ENCODE measurements at regions not wholly inside any gene's neighbourhood (a gene's known extent, or its start where the extent isn't known, plus 50 kb on each side); places are given as distances from the start of the nearest gene placed in this dataset.

GRCh38 chr5:68033961-68034571, 181.5 kb upstream of the PIK3R1 start:
- no peak overlapping the region for H3K27ac ChIP-seq (ENCODE audit: low read length)
- no peaks in the 10 kb centered on the region for H3K9me2 ChIP-seq (replicated peaks; ENCODE audit: insufficient read depth, low read length)
- no peaks in the 10 kb centered on the region for H4K20me1 ChIP-seq (ENCODE audit: insufficient read depth, low read depth, low read length)

GRCh38 chr5:68033029-68033428, 182.5 kb upstream of the PIK3R1 start:
- no peak overlapping the region for H3K4me2 ChIP-seq (ENCODE audit: low read depth, low read length, poor library complexity, severe bottlenecking)
- H4K20me1 ChIP-seq (ENCODE audit: insufficient read depth, low read depth, low read length): no peaks in the 10 kb centered on the region
- H3K27me3 ChIP-seq (ENCODE audit: low read length): no peaks in the 10 kb centered on the region
- no peak overlapping the region for H2AFZ ChIP-seq (ENCODE audit: low read length)
- no peak overlapping the region for H3K4me3 ChIP-seq (ENCODE audit: low read length)
- H3K9ac ChIP-seq (ENCODE audit: low read length): no peak overlapping the region
- H3K9me2 ChIP-seq (replicated peaks; ENCODE audit: insufficient read depth, low read length): no peaks in the 10 kb centered on the region
- no peaks in the 10 kb centered on the region for H3K9me3 ChIP-seq (ENCODE audit: low read length)
- no peak for DNase-seq
- no peaks in the 10 kb centered on the region for H3K79me2 ChIP-seq (ENCODE audit: low read length)
- H3K36me3 ChIP-seq (ENCODE audit: insufficient read depth, low read length): no peaks in the 10 kb centered on the region
- H3K27ac ChIP-seq (ENCODE audit: low read length): no peak overlapping the region
- no peaks in the 10 kb centered on the region for H3K4me1 ChIP-seq (ENCODE audit: low read length)

More at GRCh38 chr5:68033961-68034571, 181.5 kb upstream of the PIK3R1 start:
- Histone ChIP-seq H2AFZ (ENCODE audit: low read length) (no peak overlapping the region), H3K9ac (ENCODE audit: low read length) (no peak overlapping the region), H3K9me3 (ENCODE audit: low read length) (no peaks in the 10 kb centered on the region), H3K27me3 (ENCODE audit: low read length) (no peaks in the 10 kb centered on the region), H3K36me3 (ENCODE audit: insufficient read depth, low read length) (no peaks in the 10 kb centered on the region), H3K4me1 (ENCODE audit: low read length) (no peaks in the 10 kb centered on the region), H3K79me2 (ENCODE audit: low read length) (no peaks in the 10 kb centered on the region), H3K4me3 (ENCODE audit: low read length) (no peak overlapping the region), H3K4me2 (ENCODE audit: low read depth, low read length, poor library complexity, severe bottlenecking) (no peak overlapping the region)
- no peak for DNase-seq

GRCh38 chr5:68032216-68032762, 183.3 kb upstream of the PIK3R1 start:
- Histone ChIP-seq H3K9me2 (replicated peaks; ENCODE audit: insufficient read depth, low read length) (no peaks in the 10 kb centered on the region), H3K4me2 (ENCODE audit: low read depth, low read length, poor library complexity, severe bottlenecking) (no peak overlapping the region), H2AFZ (ENCODE audit: low read length) (no peak overlapping the region), H3K27me3 (ENCODE audit: low read length) (no peaks in the 10 kb centered on the region), H3K79me2 (ENCODE audit: low read length) (no peaks in the 10 kb centered on the region), H3K9me3 (ENCODE audit: low read length) (no peaks in the 10 kb centered on the region), H3K36me3 (ENCODE audit: insufficient read depth, low read length) (no peaks in the 10 kb centered on the region), H3K4me3 (ENCODE audit: low read length) (no peak overlapping the region), H4K20me1 (ENCODE audit: insufficient read depth, low read depth, low read length) (no peaks in the 10 kb centered on the region), H3K27ac (ENCODE audit: low read length) (no peak overlapping the region), H3K9ac (ENCODE audit: low read length) (no peak overlapping the region), H3K4me1 (ENCODE audit: low read length) (no peaks in the 10 kb centered on the region)
- no peak for DNase-seq

GRCh38 chr5:68028131-68028727, 187.3 kb upstream of the PIK3R1 start:
- H3K27me3 ChIP-seq (ENCODE audit: low read length): no peaks in the 10 kb centered on the region
- no peak for DNase-seq
- H4K20me1 ChIP-seq (ENCODE audit: insufficient read depth, low read depth, low read length): no peaks in the 10 kb centered on the region
- H3K4me3 ChIP-seq (ENCODE audit: low read length): no peak overlapping the region
- no peaks in the 10 kb centered on the region for H3K9me2 ChIP-seq (replicated peaks; ENCODE audit: insufficient read depth, low read length)
- no peak overlapping the region for H3K4me2 ChIP-seq (ENCODE audit: low read depth, low read length, poor library complexity, severe bottlenecking)
- H2AFZ ChIP-seq (ENCODE audit: low read length): no peak overlapping the region
- no peak overlapping the region for H3K27ac ChIP-seq (ENCODE audit: low read length)
- H3K9ac ChIP-seq (ENCODE audit: low read length): no peak overlapping the region
- no peaks in the 10 kb centered on the region for H3K4me1 ChIP-seq (ENCODE audit: low read length)
- no peaks in the 10 kb centered on the region for H3K79me2 ChIP-seq (ENCODE audit: low read length)
- H3K9me3 ChIP-seq (ENCODE audit: low read length): no peaks in the 10 kb centered on the region
- no peaks in the 10 kb centered on the region for H3K36me3 ChIP-seq (ENCODE audit: insufficient read depth, low read length)

GRCh38 chr5:68027519-68027918, 188.0 kb upstream of the PIK3R1 start:
- Histone ChIP-seq H3K4me1 (ENCODE audit: low read length) (no peaks in the 10 kb centered on the region), H3K9ac (ENCODE audit: low read length) (no peak overlapping the region), H3K27me3 (ENCODE audit: low read length) (no peaks in the 10 kb centered on the region), H3K4me2 (ENCODE audit: low read depth, low read length, poor library complexity, severe bottlenecking) (no peak overlapping the region), H3K9me2 (replicated peaks; ENCODE audit: insufficient read depth, low read length) (no peaks in the 10 kb centered on the region), H3K36me3 (ENCODE audit: insufficient read depth, low read length) (no peaks in the 10 kb centered on the region), H3K79me2 (ENCODE audit: low read length) (no peaks in the 10 kb centered on the region), H3K27ac (ENCODE audit: low read length) (no peak overlapping the region), H4K20me1 (ENCODE audit: insufficient read depth, low read depth, low read length) (no peaks in the 10 kb centered on the region), H2AFZ (ENCODE audit: low read length) (no peak overlapping the region), H3K4me3 (ENCODE audit: low read length) (no peak overlapping the region), H3K9me3 (ENCODE audit: low read length) (no peaks in the 10 kb centered on the region)
- DNase-seq: no peak

- no peaks in the 10 kb centered on the region for H3K4me1 ChIP-seq (ENCODE audit: low read length)
- DNase-seq: no peak
- H3K4me3 ChIP-seq (ENCODE audit: low read length): no peak overlapping the region
- no peak overlapping the region for H3K27ac ChIP-seq (ENCODE audit: low read length)
- no peak overlapping the region for H2AFZ ChIP-seq (ENCODE audit: low read length)
- H4K20me1 ChIP-seq (ENCODE audit: insufficient read depth, low read depth, low read length): no peaks in the 10 kb centered on the region
- H3K9me3 ChIP-seq (ENCODE audit: low read length): no peaks in the 10 kb centered on the region
- no peak overlapping the region for H3K4me2 ChIP-seq (ENCODE audit: low read depth, low read length, poor library complexity, severe bottlenecking)
- no peaks in the 10 kb centered on the region for H3K9me2 ChIP-seq (replicated peaks; ENCODE audit: insufficient read depth, low read length)
- no peaks in the 10 kb centered on the region for H3K36me3 ChIP-seq (ENCODE audit: insufficient read depth, low read length)
- H3K9ac ChIP-seq (ENCODE audit: low read length): no peak overlapping the region
- H3K27me3 ChIP-seq (ENCODE audit: low read length): no peaks in the 10 kb centered on the region
- no peaks in the 10 kb centered on the region for H3K79me2 ChIP-seq (ENCODE audit: low read length)
Measured at GRCh38 chr5:68026092-68026885, 189.3 kb upstream of the PIK3R1 start.

GRCh38 chr5:68024426-68024825, 191.1 kb upstream of the PIK3R1 start:
- Histone ChIP-seq H3K9ac (ENCODE audit: low read length) (no peak overlapping the region), H3K36me3 (ENCODE audit: insufficient read depth, low read length) (no peaks in the 10 kb centered on the region), H4K20me1 (ENCODE audit: insufficient read depth, low read depth, low read length) (no peaks in the 10 kb centered on the region), H3K9me3 (ENCODE audit: low read length) (no peaks in the 10 kb centered on the region), H2AFZ (ENCODE audit: low read length) (no peak overlapping the region), H3K79me2 (ENCODE audit: low read length) (no peaks in the 10 kb centered on the region), H3K9me2 (replicated peaks; ENCODE audit: insufficient read depth, low read length) (no peaks in the 10 kb centered on the region), H3K4me3 (ENCODE audit: low read length) (no peak overlapping the region), H3K27ac (ENCODE audit: low read length) (no peak overlapping the region), H3K4me2 (ENCODE audit: low read depth, low read length, poor library complexity, severe bottlenecking) (no peak overlapping the region), H3K4me1 (ENCODE audit: low read length) (no peaks in the 10 kb centered on the region), H3K27me3 (ENCODE audit: low read length) (no peaks in the 10 kb centered on the region)
- no peak for DNase-seq

- Histone ChIP-seq H3K4me2 (ENCODE audit: low read depth, low read length, poor library complexity, severe bottlenecking) (no peak overlapping the region), H4K20me1 (ENCODE audit: insufficient read depth, low read depth, low read length) (no peaks in the 10 kb centered on the region), H2AFZ (ENCODE audit: low read length) (no peak overlapping the region), H3K27me3 (ENCODE audit: low read length) (no peaks in the 10 kb centered on the region), H3K27ac (ENCODE audit: low read length) (no peak overlapping the region), H3K9me2 (replicated peaks; ENCODE audit: insufficient read depth, low read length) (no peaks in the 10 kb centered on the region), H3K36me3 (ENCODE audit: insufficient read depth, low read length) (no peaks in the 10 kb centered on the region), H3K4me3 (ENCODE audit: low read length) (no peak overlapping the region), H3K79me2 (ENCODE audit: low read length) (no peaks in the 10 kb centered on the region), H3K4me1 (ENCODE audit: low read length) (no peaks in the 10 kb centered on the region), H3K9ac (ENCODE audit: low read length) (no peak overlapping the region), H3K9me3 (ENCODE audit: low read length) (no peaks in the 10 kb centered on the region)
- DNase-seq: no peak
Measured at GRCh38 chr5:68021916-68022315, 193.6 kb upstream of the PIK3R1 start.
